Epithelial cell of proximal tubule (primary cell): ENCODE measurements at regions not wholly inside any gene's neighbourhood (a gene's known extent, or its start where the extent isn't known, plus 50 kb on each side); places are given as distances from the start of the nearest gene placed in this dataset.

Experiments
- DNase-seq: peaks from one replicate; pipeline ENCODE4 v3.0.0-alpha.2; 2011; ENCODE audit warnings: low read depth
- H3K4me3 ChIP-seq: 2 replicates; pipeline ENCODE4 v1.5.1; 2011; ENCODE audit warnings: low read depth, mild to moderate bottlenecking, low read length
- TF ChIP-seq, protein P1 (sequence below): conservative IDR thresholded peaks from 2 replicates; pipeline ENCODE4 v1.5.1; 2012; ENCODE audit warnings: low read depth, mild to moderate bottlenecking, low read length

GRCh38 chr4:81804849-81805248, 333.1 kb upstream of the RASGEF1B start:
- DNase-seq: no peak
- H3K4me3 ChIP-seq: no peak overlapping the region
- TF ChIP-seq, protein P1, sequence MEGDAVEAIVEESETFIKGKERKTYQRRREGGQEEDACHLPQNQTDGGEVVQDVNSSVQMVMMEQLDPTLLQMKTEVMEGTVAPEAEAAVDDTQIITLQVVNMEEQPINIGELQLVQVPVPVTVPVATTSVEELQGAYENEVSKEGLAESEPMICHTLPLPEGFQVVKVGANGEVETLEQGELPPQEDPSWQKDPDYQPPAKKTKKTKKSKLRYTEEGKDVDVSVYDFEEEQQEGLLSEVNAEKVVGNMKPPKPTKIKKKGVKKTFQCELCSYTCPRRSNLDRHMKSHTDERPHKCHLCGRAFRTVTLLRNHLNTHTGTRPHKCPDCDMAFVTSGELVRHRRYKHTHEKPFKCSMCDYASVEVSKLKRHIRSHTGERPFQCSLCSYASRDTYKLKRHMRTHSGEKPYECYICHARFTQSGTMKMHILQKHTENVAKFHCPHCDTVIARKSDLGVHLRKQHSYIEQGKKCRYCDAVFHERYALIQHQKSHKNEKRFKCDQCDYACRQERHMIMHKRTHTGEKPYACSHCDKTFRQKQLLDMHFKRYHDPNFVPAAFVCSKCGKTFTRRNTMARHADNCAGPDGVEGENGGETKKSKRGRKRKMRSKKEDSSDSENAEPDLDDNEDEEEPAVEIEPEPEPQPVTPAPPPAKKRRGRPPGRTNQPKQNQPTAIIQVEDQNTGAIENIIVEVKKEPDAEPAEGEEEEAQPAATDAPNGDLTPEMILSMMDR: no peak

DNA sequence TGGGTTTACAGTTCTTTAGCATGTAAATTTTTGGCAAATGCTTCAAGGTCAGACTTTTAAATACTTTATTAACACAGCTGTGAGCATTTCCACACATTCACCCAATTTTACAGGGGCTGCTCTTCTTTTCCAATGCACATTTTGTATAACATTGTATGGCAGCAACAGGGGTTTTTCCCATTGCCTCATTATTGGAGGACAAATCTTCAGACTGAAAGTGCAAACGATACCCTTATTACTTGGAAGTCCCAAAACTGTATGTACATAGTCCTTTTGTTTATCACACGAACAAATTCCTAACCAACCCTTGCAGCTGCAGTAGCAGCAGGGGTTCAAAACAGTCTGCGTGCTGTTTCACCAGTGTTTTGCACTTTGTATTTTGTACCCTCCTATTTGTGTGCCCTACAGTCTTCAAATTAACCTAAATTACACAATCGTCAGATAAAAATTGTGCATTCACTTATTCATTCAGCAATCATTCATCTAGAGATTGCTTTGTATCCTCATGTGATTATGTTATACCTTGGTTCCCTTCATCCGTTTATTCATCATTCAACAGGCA, 330.7 kb upstream of the RASGEF1B start:
- H3K4me3 ChIP-seq: no peak overlapping the region
- DNase-seq: no peak
- TF ChIP-seq, protein P1: no peak

DNA sequence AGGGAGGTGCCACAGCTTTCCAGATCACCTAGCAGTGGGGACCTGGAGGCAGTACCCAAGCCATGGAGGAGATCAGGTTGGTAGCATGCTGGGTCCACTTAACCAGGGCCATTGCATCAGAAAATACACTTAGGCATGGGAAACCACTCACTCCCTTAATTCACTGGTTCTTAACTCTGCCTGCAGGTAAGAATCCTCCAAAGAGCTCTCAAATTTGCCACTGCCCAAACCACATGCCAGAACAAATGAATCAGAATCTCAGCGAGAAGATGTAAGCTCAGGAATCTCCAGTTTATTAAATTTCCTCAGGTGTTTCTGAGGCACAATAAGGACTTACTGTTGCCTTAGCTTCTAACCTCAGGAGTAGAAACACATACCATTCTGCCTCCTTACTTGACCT, 327.7 kb upstream of the RASGEF1B start:
- TF ChIP-seq, protein P1: no peak
- H3K4me3 ChIP-seq: no peak overlapping the region
- no peak for DNase-seq

DNA sequence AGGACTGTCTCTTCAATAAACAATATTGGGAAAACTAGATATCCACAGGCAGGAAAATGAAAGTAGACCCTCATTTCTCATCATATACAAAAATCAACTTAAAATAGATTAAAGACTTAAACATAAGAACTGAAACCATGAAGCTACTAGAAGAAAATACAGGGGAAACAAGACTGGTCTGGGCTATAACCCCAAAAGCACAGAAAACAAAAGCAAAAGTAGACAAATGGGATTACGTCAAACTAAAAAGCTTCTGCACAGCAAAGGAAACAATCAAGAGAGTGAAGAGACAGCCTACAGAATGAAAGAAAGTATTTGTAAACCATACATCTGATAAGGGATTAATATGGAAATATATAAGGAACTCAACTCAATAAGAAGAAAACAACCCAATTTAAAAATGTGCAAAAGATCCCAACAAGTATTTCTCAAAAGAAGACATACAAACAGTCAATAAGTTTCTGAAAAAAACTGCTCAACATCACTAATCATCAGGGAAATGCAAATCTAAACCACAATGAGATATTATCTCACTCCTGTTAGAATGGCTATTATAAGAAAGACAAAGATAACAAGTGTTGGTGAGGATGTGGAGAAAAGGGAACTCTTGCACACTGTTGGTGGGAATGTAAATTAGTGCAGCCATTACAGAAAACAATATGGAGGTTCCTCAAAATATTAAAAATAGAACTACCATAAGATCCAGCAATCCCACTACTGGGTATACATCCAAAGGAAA, 325.3 kb upstream of the RASGEF1B start:
- TF ChIP-seq, protein P1: no peak
- DNase-seq: no peak
- no peak overlapping the region for H3K4me3 ChIP-seq

GRCh38 chr4:81792521-81792920, 320.8 kb upstream of the RASGEF1B start:
- H3K4me3 ChIP-seq: no peak overlapping the region
- TF ChIP-seq, protein P1: no peak
- DNase-seq: no peak

- TF ChIP-seq, protein P1: no peak
- DNase-seq: no peak
These were observed 318.8 kb upstream of the RASGEF1B start for GRCh38 chr4:81790477-81790876.

DNA sequence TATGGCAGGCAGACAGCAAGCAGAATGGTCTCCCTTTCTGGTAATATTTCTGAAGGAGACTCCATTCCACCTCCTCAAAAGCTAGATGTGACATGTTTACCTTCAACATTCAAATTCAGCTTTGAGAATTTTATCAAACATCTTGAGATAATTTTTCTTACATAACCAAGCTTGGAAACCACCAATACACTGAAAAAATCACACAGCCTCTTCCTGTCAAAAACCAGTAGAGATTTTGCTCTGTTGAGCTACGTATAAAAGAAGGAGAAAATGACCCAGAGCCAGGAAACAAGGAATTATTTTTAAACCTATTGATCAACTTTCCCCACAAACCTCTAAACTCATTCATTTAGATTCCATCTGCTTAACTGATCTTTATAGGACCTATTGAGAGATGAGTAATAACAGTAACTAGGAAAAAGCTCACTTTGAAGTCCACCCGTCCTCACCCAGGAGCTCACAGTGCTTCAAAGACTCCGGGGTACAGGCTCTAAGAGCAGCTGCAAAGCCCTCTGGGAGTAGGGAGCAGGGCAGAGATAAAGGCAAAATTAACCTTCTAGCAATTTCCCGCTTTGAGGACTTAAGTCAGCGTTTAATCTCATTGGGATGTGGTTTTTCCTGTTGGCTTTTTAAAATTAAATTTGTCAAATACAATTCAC, 318.2 kb upstream of the RASGEF1B start:
- DNase-seq: no peak
- TF ChIP-seq, protein P1: no peak
- H3K4me3 ChIP-seq: no peak overlapping the region

More at GRCh38 chr4:81790477-81790876, 318.8 kb upstream of the RASGEF1B start:
- no peak overlapping the region for H3K4me3 ChIP-seq
